ENCODE measurements at regions not wholly inside any gene's neighbourhood (a gene's known extent, or its start where the extent isn't known, plus 50 kb on each side); places are given as distances from the start of the nearest gene placed in this dataset.

- H3K27ac ChIP-seq = no peak overlapping the region
- ATAC-seq = no peak
- H3K27me3 ChIP-seq = no peaks in the 10 kb centered on the region
- no peaks in the 10 kb centered on the region for H3K9me3 ChIP-seq
- H3K36me3 ChIP-seq = no peaks in the 10 kb centered on the region
- no peak overlapping the region for H3K4me3 ChIP-seq
- in situ Hi-C loops (cut with MboI; ENCODE audit: low sequenced_read_pairs in 4 of 4) (no loop called here), intact Hi-C loops (cut with DNase I; ENCODE audit: low total_unique reads) (no loop called here)
- H3K4me1 ChIP-seq = no peaks in the 10 kb centered on the region
- TF ChIP-seq POLR2A (IDR thresholded peaks at IDR 0.05) (no peak), CTCF (IDR thresholded peaks at IDR 0.05 in 4 of 5, conservative IDR thresholded peaks at IDR 0.05 in 1 of 5) (no peak)
- DNase-seq = no peak
Measured at GRCh38 chr16:77564791-77565390, 130.1 kb upstream of the ADAMTS18 start.

GRCh38 chr16:77569406-77569805 is 134.6 kb upstream of the ADAMTS18 start:
- in situ Hi-C loops (cut with MboI; ENCODE audit: low sequenced_read_pairs in 4 of 4) = no loop called here
- H3K9me3 ChIP-seq = no peaks in the 10 kb centered on the region
- ATAC-seq (no peak), DNase-seq (no peak)
- no peak overlapping the region for H3K27ac ChIP-seq
- H3K27me3 ChIP-seq = no peaks in the 10 kb centered on the region
- no peaks in the 10 kb centered on the region for H3K4me1 ChIP-seq
- intact Hi-C loops (cut with DNase I; ENCODE audit: low total_unique reads) = no loop called here
- H3K4me3 ChIP-seq = no peak overlapping the region
- no peak for TF ChIP-seq POLR2A (IDR thresholded peaks at IDR 0.05)
- TF ChIP-seq CTCF (IDR thresholded peaks at IDR 0.05 in 4 of 5, conservative IDR thresholded peaks at IDR 0.05 in 1 of 5) = no peak
- no peaks in the 10 kb centered on the region for H3K36me3 ChIP-seq

GRCh38 chr16:77570574-77570973 is 135.7 kb upstream of the ADAMTS18 start:
- Histone ChIP-seq H3K4me1 (no peaks in the 10 kb centered on the region), H3K9me3 (no peaks in the 10 kb centered on the region), H3K36me3 (no peaks in the 10 kb centered on the region), H3K27me3 (no peaks in the 10 kb centered on the region), H3K4me3 (no peak overlapping the region), H3K27ac (no peak overlapping the region)
- DNase-seq = no peak
- in situ Hi-C loops (cut with MboI; ENCODE audit: low sequenced_read_pairs in 4 of 4) = no loop called here
- ATAC-seq = no peak
- TF ChIP-seq POLR2A (IDR thresholded peaks at IDR 0.05) (no peak), CTCF (IDR thresholded peaks at IDR 0.05 in 4 of 5, conservative IDR thresholded peaks at IDR 0.05 in 1 of 5) (no peak)
- intact Hi-C loops (cut with DNase I; ENCODE audit: low total_unique reads) = no loop called here

GRCh38 chr16:77571115-77571862 is 136.5 kb upstream of the ADAMTS18 start:
- no peaks in the 10 kb centered on the region for H3K9me3 ChIP-seq
- intact Hi-C loops (cut with DNase I; ENCODE audit: low total_unique reads) = no loop called here
- TF ChIP-seq POLR2A (IDR thresholded peaks at IDR 0.05) (no peak), CTCF (IDR thresholded peaks at IDR 0.05 in 4 of 5, conservative IDR thresholded peaks at IDR 0.05 in 1 of 5) (no peak)
- H3K27ac ChIP-seq = no peak overlapping the region
- no peak overlapping the region for H3K4me3 ChIP-seq
- DNase-seq (no peak), ATAC-seq (no peak)
- in situ Hi-C loops (cut with MboI; ENCODE audit: low sequenced_read_pairs in 4 of 4) = no loop called here
- no peaks in the 10 kb centered on the region for H3K36me3 ChIP-seq
- H3K27me3 ChIP-seq = no peaks in the 10 kb centered on the region
- H3K4me1 ChIP-seq = no peaks in the 10 kb centered on the region

Measured in gastrocnemius medialis (tissue), 4 donors.